B cell (primary cell): ENCODE measurements at regions not wholly inside any gene's neighbourhood (a gene's known extent, or its start where the extent isn't known, plus 50 kb on each side); places are given as distances from the start of the nearest gene placed in this dataset.

ENCODE experiments used
- ATAC-seq: fragments of 200-7000 bp; cut with Tn5 transposase; one replicate; pipeline ENCODE4 v1.10.0; 2021; ENCODE audit warnings: low read depth, mild to moderate bottlenecking, moderate number of reproducible peaks, moderate library complexity
- CTCF ChIA-PET: fragments of 350-600 bp; sonication (Branson Sonifier 250); formaldehyde crosslinking; loops from one replicate; lab custom pipeline; 2021; ENCODE audit warnings: antibody characterized with exemption, inconsistent platforms; lab: Charles Lee
- POLR2A ChIA-PET: fragments of 350-600 bp; sonication (Branson Sonifier 250); formaldehyde crosslinking; loops from one replicate; lab custom pipeline; 2021; ENCODE audit warnings: antibody characterized with exemption; lab: Charles Lee
- DNase-seq: peaks from one replicate; pipeline ENCODE4 v3.0.0; 2013
- H2AFZ ChIP-seq: 2 replicates; pipeline ENCODE4 v1.6.1; 2012; ENCODE audit warnings: mild to moderate bottlenecking, low read depth, low read length; ENCODE audit not compliant: insufficient read depth, poor library complexity, severe bottlenecking
- H3K27ac ChIP-seq, 2 donors: 1 replicate in 1 of 2; 2 replicates in 1 of 2; pipeline ENCODE4 v1.5.1; 2012 to 2013; ENCODE audit warnings: low read length in 2 of 2, mild to moderate bottlenecking in 2 of 2, moderate library complexity in 1 of 2
- H3K27me3 ChIP-seq, 4 experiments: fragments of 200-600 bp in 1 of 4; sonication (generic) in 1 of 4; replicated peaks in 1 of 4; 1 replicate in 2 of 4; 2 replicates in 2 of 4; pipeline versions ENCODE4 v1.6.1 to v1.7.0; 2013 to 2016; ENCODE audit warnings: low read length in 3 of 4, mild to moderate bottlenecking in 2 of 4, mixed read lengths in 1 of 4, moderate library complexity in 1 of 4; ENCODE audit not compliant: insufficient read depth in 4 of 4, control insufficient read depth in 3 of 4; ENCODE audit errors: control extremely low read depth in 1 of 4
- H3K36me3 ChIP-seq, 2 experiments: replicated peaks in 1 of 2; 1 replicate in 1 of 2; 2 replicates in 1 of 2; pipeline versions ENCODE4 v1.6.1 to v1.7.1; 2013; ENCODE audit warnings: low read length in 1 of 2; ENCODE audit not compliant: insufficient read depth in 2 of 2, control insufficient read depth in 1 of 2; ENCODE audit errors: control extremely low read depth in 1 of 2, extremely low read depth in 1 of 2
- H3K4me1 ChIP-seq, 2 donors: fragments of 200-600 bp in 1 of 2; sonication (generic) in 1 of 2; 1 replicate in 1 of 2; 2 replicates in 1 of 2; pipeline versions ENCODE4 v1.5.1 to v1.6.1; 2013 to 2017; ENCODE audit warnings: low read length in 2 of 2; ENCODE audit not compliant: control insufficient read depth in 2 of 2, insufficient read depth in 2 of 2
- H3K4me2 ChIP-seq: replicated peaks from 2 replicates; pipeline ENCODE3; 2012; ENCODE audit warnings: mild to moderate bottlenecking, low read depth, low read length; ENCODE audit not compliant: poor library complexity, severe bottlenecking
- H3K4me3 ChIP-seq, 5 experiments: fragments of 200-600 bp in 1 of 5; sonication (generic) in 1 of 5; 1 replicate in 3 of 5; 2 replicates in 2 of 5; pipeline versions ENCODE4 v1.5.1 to v1.7.0; 2011 to 2016; ENCODE audit warnings: low read length in 4 of 5, mild to moderate bottlenecking in 4 of 5, low read depth in 2 of 5, control low read depth in 1 of 5, moderate library complexity in 1 of 5; ENCODE audit not compliant: insufficient read depth in 1 of 5; ENCODE audit errors: control extremely low read depth in 1 of 5, extremely low read depth in 1 of 5
- H3K79me2 ChIP-seq: fragments of 200-600 bp; sonication (generic); one replicate; pipeline ENCODE4 v1.6.0; 2016; ENCODE audit warnings: low read length; ENCODE audit not compliant: control insufficient read depth, insufficient read depth
- H3K9ac ChIP-seq: fragments of 200-600 bp; sonication (generic); 2 replicates; pipeline ENCODE4 v1.6.1; 2017; ENCODE audit warnings: mild to moderate bottlenecking, low read length, moderate library complexity
- H3K9me3 ChIP-seq, 3 donors: one replicate each; pipeline versions ENCODE4 v1.6.1 to v1.7.1; 2013; ENCODE audit warnings: low read length in 2 of 3; ENCODE audit not compliant: control insufficient read depth in 2 of 3, insufficient read depth in 1 of 3; ENCODE audit errors: control extremely low read depth in 1 of 3
- H4K20me1 ChIP-seq: 2 replicates; pipeline ENCODE4 v1.6.0; 2012; ENCODE audit warnings: mild to moderate bottlenecking, low read length; ENCODE audit not compliant: insufficient read depth, control insufficient read depth, poor library complexity, severe bottlenecking
- H3K27ac Mint-ChIP-seq: one replicate; pipeline ENCODE4 v1.8.0; 2021; ENCODE audit warnings: mixed read lengths
- H3K27me3 Mint-ChIP-seq: one replicate; pipeline ENCODE4 v1.8.0; 2021; ENCODE audit warnings: mixed read lengths
- H3K4me1 Mint-ChIP-seq: one replicate; pipeline ENCODE4 v1.8.0; 2021; ENCODE audit warnings: mixed read lengths
- H3K4me3 Mint-ChIP-seq: one replicate; pipeline ENCODE4 v1.8.0; 2021; ENCODE audit warnings: mixed read lengths
- H3K9me3 Mint-ChIP-seq: one replicate; pipeline ENCODE4 v1.8.0; 2022; ENCODE audit warnings: mixed read lengths; ENCODE audit not compliant: insufficient read depth
- CTCF ChIP-seq: fragments of 200-600 bp; IDR thresholded peaks from one replicate; pipeline ENCODE4 v1.8.0; 2022; ENCODE audit warnings: antibody characterized with exemption, mild to moderate bottlenecking
- EZH2 ChIP-seq: IDR thresholded peaks from 2 replicates; pipeline ENCODE4 v1.6.1; 2012; ENCODE audit warnings: borderline replicate concordance, low read depth, mild to moderate bottlenecking, moderate library complexity, low read length; ENCODE audit not compliant: insufficient read depth, poor library complexity, severe bottlenecking
- WGBS: methylation state at CpG from one replicate; pipeline ENCODE4 v1.1.5; 2013; ENCODE audit warnings: missing lambda C conversion rate; ENCODE audit not compliant: insufficient coverage; 5-methylcytosine and 5-hydroxymethylcytosine counted together
- intact Hi-C: fragments of 100-400 bp; cut with micrococcal nuclease; formaldehyde crosslinking; loops from one replicate; pipeline ENCODE4 v1.10.0; 2022

DNA sequence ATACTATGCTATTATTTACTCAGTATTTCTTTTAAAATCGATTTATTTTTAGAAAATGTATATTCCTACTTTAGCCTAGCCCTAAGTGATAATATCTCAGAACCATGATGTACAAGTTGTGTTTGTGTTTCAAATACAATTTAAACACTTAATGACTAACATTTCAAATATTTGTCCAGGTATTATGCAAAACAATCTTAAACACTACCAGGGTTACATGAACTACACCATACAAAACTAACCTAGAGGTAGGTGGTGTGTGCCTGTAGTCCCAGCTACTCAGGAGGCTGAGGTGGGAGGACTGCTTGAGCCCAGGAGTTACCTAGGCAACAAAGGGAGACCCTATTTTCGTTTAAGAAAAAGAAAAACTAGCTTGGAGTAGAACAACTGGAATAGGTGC, 83.0 kb upstream of the TMEM33 start:
- Histone ChIP-seq H3K4me3 (no peak overlapping the region), H3K4me1 (no peaks in the 10 kb centered on the region), H3K79me2 (no peaks in the 10 kb centered on the region), H2AFZ (no peak overlapping the region), H4K20me1 (no peaks in the 10 kb centered on the region), H3K4me2 (no peak overlapping the region), H3K27ac (no peak overlapping the region), H3K9me3 (peaks cover 0 to 3% (median 0%) of the 10 kb centered on the region in 3 donors), H3K27me3 (peaks cover 0 to 3% (median 0%) of the 10 kb centered on the region in 4 experiments), H3K36me3 (no peaks in the 10 kb centered on the region), H3K9ac (no peak overlapping the region)
- Mint-ChIP-seq H3K9me3 (no peaks in the 10 kb centered on the region), H3K4me3 (no peak overlapping the region), H3K27ac (no peak overlapping the region), H3K4me1 (no peaks in the 10 kb centered on the region), H3K27me3 (peaks cover 38% of the 10 kb centered on the region)
- DNase-seq (no peak), ATAC-seq (no peak)
- WGBS: 50% methylated on average over 1 of the region's 2 CpGs
- no peak for TF ChIP-seq CTCF
- TF ChIP-seq EZH2: no peak
- ChIA-PET POLR2A (no interaction called here), CTCF (no interaction called here)
- intact Hi-C loops: no loop called here

GRCh38 chr4:41851621-41852020, 83.6 kb upstream of the TMEM33 start:
- no peak for ATAC-seq
- no peak for TF ChIP-seq CTCF
- no peak for TF ChIP-seq EZH2
- H3K4me2 ChIP-seq: no peak overlapping the region
- no peak overlapping the region for H3K4me3 ChIP-seq
- H3K9ac ChIP-seq: no peak overlapping the region
- no peaks in the 10 kb centered on the region for H3K79me2 ChIP-seq
- H3K9me3 Mint-ChIP-seq: no peaks in the 10 kb centered on the region
- no peaks in the 10 kb centered on the region for H3K4me1 Mint-ChIP-seq
- no peak overlapping the region for H3K27ac Mint-ChIP-seq
- no CpG with 5 or more reads among the region's 2 CpGs for WGBS
- no peaks in the 10 kb centered on the region for H3K36me3 ChIP-seq
- intact Hi-C loops: no loop called here
- CTCF ChIA-PET: no interaction called here
- peaks cover 33% of the 10 kb centered on the region for H3K27me3 Mint-ChIP-seq
- H4K20me1 ChIP-seq: no peaks in the 10 kb centered on the region
- POLR2A ChIA-PET: no interaction called here
- peaks cover 0 to 3% (median 0%) of the 10 kb centered on the region in 3 donors for H3K9me3 ChIP-seq
- no peak overlapping the region for H3K4me3 Mint-ChIP-seq
- H3K4me1 ChIP-seq: no peaks in the 10 kb centered on the region
- no peak overlapping the region for H2AFZ ChIP-seq
- H3K27ac ChIP-seq: no peak overlapping the region
- peaks cover 0 to 3% (median 0%) of the 10 kb centered on the region in 4 experiments for H3K27me3 ChIP-seq
- DNase-seq: no peak
